H1 (cell line): ENCODE measurements at regions not wholly inside any gene's neighbourhood (a gene's known extent, or its start where the extent isn't known, plus 50 kb on each side); places are given as distances from the start of the nearest gene placed in this dataset.

Source experiments
- CTCF ChIA-PET: fragments of 300-600 bp; sonication (Branson Sonifier 250); formaldehyde crosslinking; loops from one replicate; lab custom pipeline; 2021; ENCODE audit not compliant: partially characterized antibody; lab: Charles Lee
- POLR2A ChIA-PET: fragments of 300-600 bp; sonication (Branson Sonifier 250); formaldehyde crosslinking; loops from one replicate; lab custom pipeline; 2021; ENCODE audit warnings: inconsistent platforms; ENCODE audit not compliant: partially characterized antibody; lab: Charles Lee
- DNase-seq, 2 experiments: peaks; one replicate each; pipeline versions ENCODE4 v3.0.0 to v3.0.0-alpha.2; 2010 to 2022; ENCODE audit warnings: low spot score in 2 of 2, low read depth in 1 of 2, mixed read lengths in 1 of 2
- FAIRE-seq: peaks from 2 replicates; lab custom pipeline; 2011; peaks lifted over from hg19 to GRCh38; lab: Jason Lieb, UNC
- H2AFZ ChIP-seq: 2 replicates; pipeline ENCODE4 v1.8.1; 2012; ENCODE audit warnings: low read length, inconsistent platforms
- H2AK5ac ChIP-seq: 2 replicates; pipeline ENCODE4 v1.6.1; 2013; ENCODE audit warnings: low read depth, low read length
- H2BK120ac ChIP-seq: replicated peaks from 2 replicates; pipeline ENCODE3; 2013; ENCODE audit warnings: low read depth, low read length, inconsistent platforms
- H2BK12ac ChIP-seq: 2 replicates; pipeline ENCODE4 v1.6.1; 2013; ENCODE audit warnings: low read depth, low read length
- H2BK15ac ChIP-seq: 2 replicates; pipeline ENCODE4 v1.6.1; 2013; ENCODE audit warnings: low read length
- H2BK20ac ChIP-seq: 2 replicates; pipeline ENCODE4 v1.6.1; 2013; ENCODE audit warnings: low read length
- H2BK5ac ChIP-seq: 2 replicates; pipeline ENCODE4 v1.6.1; 2013; ENCODE audit warnings: low read depth, low read length
- H3K14ac ChIP-seq: 2 replicates; pipeline ENCODE4 v1.6.1; 2013; ENCODE audit warnings: inconsistent platforms; ENCODE audit not compliant: insufficient read length
- H3K18ac ChIP-seq: 2 replicates; pipeline ENCODE4 v1.6.1; 2013; ENCODE audit warnings: low read length; ENCODE audit errors: extremely low read depth
- H3K23ac ChIP-seq: 2 replicates; pipeline ENCODE4 v1.6.1; 2013; ENCODE audit warnings: inconsistent platforms; ENCODE audit not compliant: insufficient read length
- H3K23me2 ChIP-seq: 2 replicates; pipeline ENCODE4 v1.6.1; 2013; ENCODE audit warnings: low read depth, low read length
- H3K27ac ChIP-seq: 2 replicates; pipeline ENCODE4 v1.6.1; 2011; ENCODE audit warnings: low read depth, low read length, inconsistent platforms
- H3K27me3 ChIP-seq, 4 experiments: replicated peaks in 1 of 4; 1 replicate in 1 of 4; 2 replicates in 3 of 4; pipeline versions ENCODE4 v1.6.1 to v1.8.1; 2011 to 2013; ENCODE audit warnings: low read length in 3 of 4, mild to moderate bottlenecking in 3 of 4, inconsistent platforms in 2 of 4, mixed read lengths in 2 of 4, moderate library complexity in 1 of 4; ENCODE audit not compliant: control insufficient read depth in 3 of 4, insufficient read depth in 3 of 4; ENCODE audit errors: extremely low read depth in 1 of 4
- H3K36me3 ChIP-seq, 4 experiments: 2 replicates each; pipeline versions ENCODE4 v1.6.1 to v1.8.1; 2011 to 2013; ENCODE audit warnings: mild to moderate bottlenecking in 4 of 4, low read length in 3 of 4, moderate library complexity in 2 of 4, control low read depth in 1 of 4, inconsistent platforms in 1 of 4; ENCODE audit not compliant: insufficient read depth in 4 of 4, control insufficient read depth in 2 of 4
- H3K4ac ChIP-seq: replicated peaks from 2 replicates; pipeline ENCODE3; 2013; ENCODE audit warnings: low read length, low read depth, mixed read lengths, inconsistent platforms; ENCODE audit not compliant: insufficient read length
- H3K4me1 ChIP-seq, 4 experiments: replicated peaks in 1 of 4; 1 replicate in 1 of 4; 2 replicates in 3 of 4; pipeline versions ENCODE4 v1.6.1 to v1.8.1; 2011 to 2013; ENCODE audit warnings: low read length in 3 of 4, inconsistent platforms in 2 of 4, mixed read lengths in 1 of 4; ENCODE audit not compliant: insufficient read depth in 4 of 4, control insufficient read depth in 3 of 4
- H3K4me2 ChIP-seq, 2 experiments: 2 replicates each; pipeline versions ENCODE4 v1.6.1 to v1.8.1; 2011 to 2013; ENCODE audit warnings: low read depth in 2 of 2, low read length in 2 of 2, control low read depth in 1 of 2, inconsistent platforms in 1 of 2, mild to moderate bottlenecking in 1 of 2; ENCODE audit not compliant: insufficient read depth in 1 of 2
- H3K4me3 ChIP-seq, 4 experiments: fragments of 200-600, 300-600 bp in 1 of 4; sonication (generic), shearing (Covaris generic), sonication (Bioruptor Twin) in 1 of 4; 2 replicates each; pipeline versions ENCODE4 v1.5.1 to v1.8.1; 2011 to 2016; ENCODE audit warnings: low read length in 4 of 4, low read depth in 3 of 4, control low read depth in 2 of 4, inconsistent platforms in 2 of 4, mild to moderate bottlenecking in 2 of 4, mixed read lengths in 1 of 4, moderate library complexity in 1 of 4; ENCODE audit not compliant: insufficient read depth in 2 of 4; ENCODE audit errors: extremely low read depth in 1 of 4
- H3K56ac ChIP-seq: replicated peaks from 2 replicates; pipeline ENCODE3; 2013; ENCODE audit warnings: low read depth, mild to moderate bottlenecking, mixed read lengths, low read length, inconsistent platforms; ENCODE audit not compliant: insufficient read length
- H3K79me1 ChIP-seq: 2 replicates; pipeline ENCODE4 v1.6.1; 2013; ENCODE audit warnings: low read depth, low read length, control low read depth
- H3K79me2 ChIP-seq, 2 experiments: 2 replicates each; pipeline versions ENCODE4 v1.6.1 to v1.8.1; 2012 to 2013; ENCODE audit warnings: low read length in 2 of 2, mild to moderate bottlenecking in 2 of 2, inconsistent platforms in 1 of 2; ENCODE audit not compliant: insufficient read depth in 2 of 2, control insufficient read depth in 1 of 2
- H3K9ac ChIP-seq, 4 experiments: replicated peaks in 1 of 4; 1 replicate in 1 of 4; 2 replicates in 3 of 4; pipeline versions ENCODE4 v1.6.1 to v1.8.1; 2011 to 2013; ENCODE audit warnings: low read depth in 3 of 4, low read length in 3 of 4, control low read depth in 2 of 4, mild to moderate bottlenecking in 2 of 4, moderate library complexity in 2 of 4, inconsistent platforms in 1 of 4; ENCODE audit errors: extremely low read depth in 1 of 4
- H3K9me3 ChIP-seq, 2 experiments: 2 replicates each; pipeline versions ENCODE4 v1.6.1 to v1.8.1; 2012 to 2013; ENCODE audit warnings: mild to moderate bottlenecking in 2 of 2, moderate library complexity in 2 of 2, control low read depth in 1 of 2, inconsistent platforms in 1 of 2, low read depth in 1 of 2, low read length in 1 of 2, mixed read lengths in 1 of 2; ENCODE audit not compliant: insufficient read depth in 2 of 2
- H4K20me1 ChIP-seq, 2 experiments: replicated peaks in 1 of 2; 2 replicates each; pipeline versions ENCODE3 to v1.8.1; 2011 to 2013; ENCODE audit warnings: inconsistent platforms in 2 of 2, low read length in 2 of 2, mild to moderate bottlenecking in 1 of 2; ENCODE audit not compliant: insufficient read depth in 2 of 2, control insufficient read depth in 1 of 2
- H4K5ac ChIP-seq: 2 replicates; pipeline ENCODE4 v1.6.1; 2013; ENCODE audit warnings: low read length, low read depth, mixed read lengths, inconsistent platforms; ENCODE audit not compliant: insufficient read length
- H4K8ac ChIP-seq: 2 replicates; pipeline ENCODE4 v1.8.0; 2013; ENCODE audit warnings: mild to moderate bottlenecking, moderate library complexity, low read length, inconsistent platforms; ENCODE audit not compliant: insufficient read depth; ENCODE audit errors: extremely low read depth
- H4K91ac ChIP-seq: replicated peaks from 2 replicates; pipeline ENCODE3; 2013; ENCODE audit warnings: low read length, mixed read lengths, inconsistent platforms; ENCODE audit not compliant: insufficient read length
- CBX5 ChIP-seq: fragments of 300-800, 300-1000 bp; sonication (generic); IDR thresholded peaks from 2 replicates; pipeline ENCODE4 v1.7.1; 2016; ENCODE audit warnings: antibody characterized with exemption, low read length, low read depth
- CBX8 ChIP-seq: fragments of 300-800, 300-1000 bp; sonication (generic); IDR thresholded peaks from 2 replicates; pipeline ENCODE4 v1.7.1; 2016; ENCODE audit warnings: low read depth, low read length, borderline replicate concordance
- GABPA ChIP-seq: IDR thresholded peaks from 2 replicates; pipeline ENCODE4 v1.6.1; 2011; ENCODE audit warnings: mild to moderate bottlenecking, low read length, moderate library complexity, borderline replicate concordance; ENCODE audit not compliant: insufficient read depth
- KDM4A ChIP-seq: IDR thresholded peaks from one replicate; pipeline ENCODE4 v1.7.1; 2012; ENCODE audit warnings: low read depth, mild to moderate bottlenecking, moderate library complexity, low read length, inconsistent platforms; ENCODE audit not compliant: severe bottlenecking
- POLR2A ChIP-seq, 2 experiments: IDR thresholded peaks; 1 replicate in 1 of 2; 2 replicates in 1 of 2; pipeline ENCODE4 v1.6.1; 2011; ENCODE audit warnings: low read depth in 2 of 2, low read length in 2 of 2, mild to moderate bottlenecking in 2 of 2; ENCODE audit errors: control extremely low read depth in 1 of 2
- RFX5 ChIP-seq: IDR thresholded peaks from 2 replicates; pipeline ENCODE4 v1.6.1; 2011; ENCODE audit warnings: low read depth, low read length, improper control_type of control experiment, borderline replicate concordance
- RXRA ChIP-seq: IDR thresholded peaks from 2 replicates; pipeline ENCODE4 v1.6.1; 2011; ENCODE audit warnings: low read depth, mild to moderate bottlenecking, low read length, moderate library complexity; ENCODE audit not compliant: insufficient read depth
- SAP30 ChIP-seq: fragments of 300-600 bp; sonication (generic); IDR thresholded peaks from 2 replicates; pipeline ENCODE4 v1.7.1; 2012; ENCODE audit warnings: low read length, moderate library complexity, mild to moderate bottlenecking, inconsistent platforms; ENCODE audit not compliant: insufficient read depth, insufficient replicate concordance
- SIN3A ChIP-seq, 2 experiments: IDR thresholded peaks in 1 of 2; conservative IDR thresholded peaks in 1 of 2; 2 replicates each; pipeline ENCODE4 v1.6.1; 2011 to 2012; ENCODE audit warnings: low read length in 2 of 2, improper control_type of control experiment in 1 of 2, low read depth in 1 of 2, mild to moderate bottlenecking in 1 of 2
- SIRT6 ChIP-seq: IDR thresholded peaks from one replicate; pipeline ENCODE4 v1.7.1; 2012; ENCODE audit warnings: low read length, inconsistent platforms
- TEAD4 ChIP-seq: IDR thresholded peaks from 2 replicates; pipeline ENCODE4 v1.6.1; 2012; ENCODE audit warnings: low read depth, low read length, inconsistent platforms, mixed read lengths
- TF ChIP-seq, protein P1 (sequence below): IDR thresholded peaks from 2 replicates; pipeline ENCODE4 v1.6.1; 2012; ENCODE audit warnings: low read length, inconsistent platforms
- TF ChIP-seq, protein P2 (sequence below): IDR thresholded peaks from 2 replicates; pipeline ENCODE4 v1.6.1; 2012; ENCODE audit warnings: inconsistent platforms

DNA sequence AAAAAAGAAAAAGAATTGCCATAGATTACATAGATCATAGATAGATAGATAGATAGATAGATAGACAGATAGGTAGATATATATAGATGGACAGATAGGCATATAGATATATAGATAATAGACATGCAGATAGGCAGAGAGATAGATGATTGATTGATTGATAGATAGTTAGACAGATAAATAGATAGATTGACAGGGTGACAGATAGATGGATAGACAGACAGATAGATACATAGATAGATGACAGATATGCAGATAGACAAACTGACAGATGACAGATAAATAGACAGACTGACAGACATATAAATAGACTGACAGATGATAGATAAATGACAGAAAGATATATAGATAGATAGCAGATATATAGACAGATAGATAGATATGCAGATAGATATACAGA lies 474.0 kb downstream of the IRS2 start:
- CTCF ChIA-PET: no interaction called here
- H3K79me2 ChIP-seq: no peaks in the 10 kb centered on the region
- no peaks in the 10 kb centered on the region for H4K20me1 ChIP-seq
- TF ChIP-seq KDM4A (no peak), SIN3A (conservative IDR thresholded peaks at IDR 0.05 in 1 of 2, IDR thresholded peaks at IDR 0.05 in 1 of 2; ENCODE audit: low read depth in 1 of 2, low read length in 2 of 2) (no peak), POLR2A (IDR thresholded peaks at IDR 0.05; ENCODE audit: control extremely low read depth in 1 of 2, low read depth in 2 of 2, low read length in 2 of 2) (no peak), RFX5 (no peak), CBX5 (no peak), GABPA (no peak), TEAD4 (no peak), SIRT6 (no peak), SAP30 (no peak), CBX8 (no peak), RXRA (no peak)
- TF ChIP-seq, protein P1, sequence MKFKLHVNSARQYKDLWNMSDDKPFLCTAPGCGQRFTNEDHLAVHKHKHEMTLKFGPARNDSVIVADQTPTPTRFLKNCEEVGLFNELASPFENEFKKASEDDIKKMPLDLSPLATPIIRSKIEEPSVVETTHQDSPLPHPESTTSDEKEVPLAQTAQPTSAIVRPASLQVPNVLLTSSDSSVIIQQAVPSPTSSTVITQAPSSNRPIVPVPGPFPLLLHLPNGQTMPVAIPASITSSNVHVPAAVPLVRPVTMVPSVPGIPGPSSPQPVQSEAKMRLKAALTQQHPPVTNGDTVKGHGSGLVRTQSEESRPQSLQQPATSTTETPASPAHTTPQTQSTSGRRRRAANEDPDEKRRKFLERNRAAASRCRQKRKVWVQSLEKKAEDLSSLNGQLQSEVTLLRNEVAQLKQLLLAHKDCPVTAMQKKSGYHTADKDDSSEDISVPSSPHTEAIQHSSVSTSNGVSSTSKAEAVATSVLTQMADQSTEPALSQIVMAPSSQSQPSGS: no peak
- TF ChIP-seq, protein P2, sequence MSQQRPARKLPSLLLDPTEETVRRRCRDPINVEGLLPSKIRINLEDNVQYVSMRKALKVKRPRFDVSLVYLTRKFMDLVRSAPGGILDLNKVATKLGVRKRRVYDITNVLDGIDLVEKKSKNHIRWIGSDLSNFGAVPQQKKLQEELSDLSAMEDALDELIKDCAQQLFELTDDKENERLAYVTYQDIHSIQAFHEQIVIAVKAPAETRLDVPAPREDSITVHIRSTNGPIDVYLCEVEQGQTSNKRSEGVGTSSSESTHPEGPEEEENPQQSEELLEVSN: no peak
- TF ChIP-seq, all 59 proteins: peak for 0
- no peaks in the 10 kb centered on the region for H3K36me3 ChIP-seq
- H3K79me1 ChIP-seq: no peaks in the 10 kb centered on the region
- H2BK15ac ChIP-seq: no peak overlapping the region
- H4K8ac ChIP-seq: no peak overlapping the region
- H2BK5ac ChIP-seq: no peak overlapping the region
- no peaks in the 10 kb centered on the region for H3K27me3 ChIP-seq
- no peak overlapping the region for H2BK12ac ChIP-seq
- no peaks in the 10 kb centered on the region for H3K23me2 ChIP-seq
- H3K4me1 ChIP-seq: no peaks in the 10 kb centered on the region
- H3K9ac ChIP-seq: no peak overlapping the region
- H4K91ac ChIP-seq: no peak overlapping the region
- H3K14ac ChIP-seq: no peak overlapping the region
- no peak overlapping the region for H3K4me3 ChIP-seq
- H3K4ac ChIP-seq: no peak overlapping the region
- POLR2A ChIA-PET: no interaction called here
- DNase-seq (no peak), FAIRE-seq (no peak)
- no peak overlapping the region for H3K18ac ChIP-seq
- H2AK5ac ChIP-seq: no peak overlapping the region
- no peak overlapping the region for H3K4me2 ChIP-seq
- H2AFZ ChIP-seq: no peak overlapping the region
- no peak overlapping the region for H3K23ac ChIP-seq
- no peak overlapping the region for H2BK20ac ChIP-seq
- no peak overlapping the region for H3K27ac ChIP-seq
- no peak overlapping the region for H4K5ac ChIP-seq
- peaks cover 0 to 13% of the 10 kb centered on the region in 2 experiments; a peak in 2 of 4 replicates for H3K9me3 ChIP-seq
- no peak overlapping the region for H2BK120ac ChIP-seq
- H3K56ac ChIP-seq: no peak overlapping the region
